ENCODE measurements at regions not wholly inside any gene's neighbourhood (a gene's known extent, or its start where the extent isn't known, plus 50 kb on each side); places are given as distances from the start of the nearest gene placed in this dataset.

DNA sequence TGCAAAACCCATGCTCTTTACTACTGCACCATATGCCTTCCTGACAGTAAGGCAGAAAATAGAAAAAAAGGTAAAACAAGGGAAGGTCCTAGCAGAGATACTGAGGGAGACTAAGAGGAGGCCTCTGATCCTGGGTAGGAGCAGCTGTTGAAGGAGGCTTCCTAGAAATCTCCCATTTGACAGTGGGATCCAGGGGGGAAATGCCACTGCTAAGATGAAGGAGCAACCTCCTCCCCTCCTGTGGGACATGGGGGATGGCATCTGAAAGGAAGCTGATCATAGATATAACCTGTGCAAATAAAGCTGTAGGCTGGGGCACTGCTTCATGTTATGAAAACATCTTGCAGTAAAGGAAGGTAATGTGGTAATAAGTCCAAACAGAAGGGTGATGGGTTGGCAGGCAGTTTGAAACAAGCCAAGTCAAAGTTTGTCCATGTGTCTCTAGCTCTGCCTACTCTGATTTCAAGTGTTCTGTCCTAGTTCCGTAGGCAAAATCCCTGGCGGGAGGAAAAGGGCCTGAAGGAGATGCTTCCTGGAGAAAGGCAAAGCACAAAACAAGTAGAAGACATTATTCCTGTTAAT is 86.7 kb upstream of the EED start:
- H2AFZ ChIP-seq (ENCODE audit: insufficient read depth, low read depth, low read length, poor library complexity, severe bottlenecking): no peak overlapping the region
- H3K4me3 ChIP-seq (ENCODE audit: control extremely low read depth in 1 of 5, extremely low read depth in 1 of 5, insufficient read depth in 1 of 5, low read depth in 2 of 5, low read length in 4 of 5): no peak overlapping the region
- ChIA-PET CTCF (no interaction called here), POLR2A (no interaction called here)
- WGBS (ENCODE audit: insufficient coverage): 100% methylated on average over 2 of the region's 2 CpGs
- no peaks in the 10 kb centered on the region for H3K79me2 ChIP-seq (ENCODE audit: control insufficient read depth, insufficient read depth, low read length)
- no peak overlapping the region for H3K9ac ChIP-seq (ENCODE audit: low read length)
- Mint-ChIP-seq H3K27me3 (no peaks in the 10 kb centered on the region), H3K4me3 (no peak overlapping the region), H3K9me3 (ENCODE audit: insufficient read depth) (no peaks in the 10 kb centered on the region), H3K27ac (no peak overlapping the region), H3K4me1 (peaks cover 20% of the 10 kb centered on the region)
- H3K27ac ChIP-seq (ENCODE audit: low read length in 2 of 2): no peak overlapping the region
- H3K4me1 ChIP-seq (ENCODE audit: control insufficient read depth in 2 of 2, insufficient read depth in 2 of 2, low read length in 2 of 2): peaks cover 7 to 14% of the 10 kb centered on the region in 2 donors
- no peak for TF ChIP-seq EZH2 (IDR thresholded peaks at IDR 0.05; ENCODE audit: borderline replicate concordance, insufficient read depth, low read depth, low read length, poor library complexity, severe bottlenecking)
- TF ChIP-seq, protein P1, sequence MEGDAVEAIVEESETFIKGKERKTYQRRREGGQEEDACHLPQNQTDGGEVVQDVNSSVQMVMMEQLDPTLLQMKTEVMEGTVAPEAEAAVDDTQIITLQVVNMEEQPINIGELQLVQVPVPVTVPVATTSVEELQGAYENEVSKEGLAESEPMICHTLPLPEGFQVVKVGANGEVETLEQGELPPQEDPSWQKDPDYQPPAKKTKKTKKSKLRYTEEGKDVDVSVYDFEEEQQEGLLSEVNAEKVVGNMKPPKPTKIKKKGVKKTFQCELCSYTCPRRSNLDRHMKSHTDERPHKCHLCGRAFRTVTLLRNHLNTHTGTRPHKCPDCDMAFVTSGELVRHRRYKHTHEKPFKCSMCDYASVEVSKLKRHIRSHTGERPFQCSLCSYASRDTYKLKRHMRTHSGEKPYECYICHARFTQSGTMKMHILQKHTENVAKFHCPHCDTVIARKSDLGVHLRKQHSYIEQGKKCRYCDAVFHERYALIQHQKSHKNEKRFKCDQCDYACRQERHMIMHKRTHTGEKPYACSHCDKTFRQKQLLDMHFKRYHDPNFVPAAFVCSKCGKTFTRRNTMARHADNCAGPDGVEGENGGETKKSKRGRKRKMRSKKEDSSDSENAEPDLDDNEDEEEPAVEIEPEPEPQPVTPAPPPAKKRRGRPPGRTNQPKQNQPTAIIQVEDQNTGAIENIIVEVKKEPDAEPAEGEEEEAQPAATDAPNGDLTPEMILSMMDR (IDR thresholded peaks at IDR 0.05): no peak
- DNase-seq (no peak), ATAC-seq (ENCODE audit: low read depth) (no peak)
- H4K20me1 ChIP-seq (ENCODE audit: control insufficient read depth, insufficient read depth, low read length, poor library complexity, severe bottlenecking): no peaks in the 10 kb centered on the region
- no peaks in the 10 kb centered on the region for H3K36me3 ChIP-seq (replicated peaks in 1 of 2; ENCODE audit: control extremely low read depth in 1 of 2, control insufficient read depth in 1 of 2, extremely low read depth in 1 of 2, insufficient read depth in 2 of 2, low read length in 1 of 2)
- no peaks in the 10 kb centered on the region for H3K9me3 ChIP-seq (ENCODE audit: control extremely low read depth in 1 of 3, control insufficient read depth in 2 of 3, insufficient read depth in 1 of 3, low read length in 2 of 3)
- no peak overlapping the region for H3K4me2 ChIP-seq (replicated peaks; ENCODE audit: low read depth, low read length, poor library complexity, severe bottlenecking)
- H3K27me3 ChIP-seq (replicated peaks in 1 of 4; ENCODE audit: control extremely low read depth in 1 of 4, control insufficient read depth in 3 of 4, insufficient read depth in 4 of 4, low read length in 3 of 4): no peaks in the 10 kb centered on the region
- intact Hi-C loops (cut with micrococcal nuclease): no loop called here

DNA sequence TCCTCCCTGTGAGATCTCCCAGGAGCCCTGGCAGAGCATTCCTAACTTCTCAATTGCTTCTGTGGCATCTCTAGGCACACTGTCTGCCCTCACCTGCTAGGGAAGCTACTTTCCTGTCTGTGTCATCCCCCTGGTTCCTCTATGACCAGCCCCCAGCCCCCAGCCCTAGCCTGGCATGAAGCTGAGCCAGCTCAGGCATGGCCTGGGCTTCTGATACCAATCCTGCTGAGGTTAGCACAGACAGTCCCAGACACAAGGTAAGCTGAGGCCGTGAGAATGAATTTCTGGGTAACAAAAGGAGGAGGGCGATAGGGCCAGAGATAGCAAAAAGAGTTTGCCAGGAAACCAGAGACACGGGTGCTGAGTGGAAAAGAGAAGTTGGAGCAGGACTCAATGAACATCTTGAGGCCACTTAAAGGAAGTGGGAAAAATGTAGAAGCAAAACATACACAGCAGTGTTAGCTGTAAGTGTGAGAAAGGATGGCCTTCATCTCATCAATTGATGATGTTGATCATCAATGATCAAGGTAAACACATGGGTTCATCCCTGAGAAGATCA is 87.6 kb upstream of the PICALM start:
- Histone ChIP-seq H3K4me2 (replicated peaks; ENCODE audit: low read depth, low read length, poor library complexity, severe bottlenecking) (no peak overlapping the region), H3K9me3 (ENCODE audit: control extremely low read depth in 1 of 3, control insufficient read depth in 2 of 3, insufficient read depth in 1 of 3, low read length in 2 of 3) (no peaks in the 10 kb centered on the region), H3K27me3 (replicated peaks in 1 of 4; ENCODE audit: control extremely low read depth in 1 of 4, control insufficient read depth in 3 of 4, insufficient read depth in 4 of 4, low read length in 3 of 4) (no peaks in the 10 kb centered on the region), H3K9ac (ENCODE audit: low read length) (no peak overlapping the region), H4K20me1 (ENCODE audit: control insufficient read depth, insufficient read depth, low read length, poor library complexity, severe bottlenecking) (no peaks in the 10 kb centered on the region), H3K79me2 (ENCODE audit: control insufficient read depth, insufficient read depth, low read length) (no peaks in the 10 kb centered on the region), H2AFZ (ENCODE audit: insufficient read depth, low read depth, low read length, poor library complexity, severe bottlenecking) (no peak overlapping the region), H3K4me1 (ENCODE audit: control insufficient read depth in 2 of 2, insufficient read depth in 2 of 2, low read length in 2 of 2) (peaks cover 7 to 21% of the 10 kb centered on the region in 2 donors), H3K27ac (ENCODE audit: low read length in 2 of 2) (no peak overlapping the region), H3K4me3 (ENCODE audit: control extremely low read depth in 1 of 5, extremely low read depth in 1 of 5, insufficient read depth in 1 of 5, low read depth in 2 of 5, low read length in 4 of 5) (no peak overlapping the region), H3K36me3 (replicated peaks in 1 of 2; ENCODE audit: control extremely low read depth in 1 of 2, control insufficient read depth in 1 of 2, extremely low read depth in 1 of 2, insufficient read depth in 2 of 2, low read length in 1 of 2) (no peaks in the 10 kb centered on the region)
- ATAC-seq (ENCODE audit: low read depth) (no peak), DNase-seq (no peak)
- 33% methylated on average over 3 of the region's 3 CpGs for WGBS (ENCODE audit: insufficient coverage)
- TF ChIP-seq, protein P1 (IDR thresholded peaks at IDR 0.05): no peak
- no peak for TF ChIP-seq EZH2 (IDR thresholded peaks at IDR 0.05; ENCODE audit: borderline replicate concordance, insufficient read depth, low read depth, low read length, poor library complexity, severe bottlenecking)
- Mint-ChIP-seq H3K4me3 (no peak overlapping the region), H3K27ac (no peak overlapping the region), H3K27me3 (no peaks in the 10 kb centered on the region), H3K9me3 (ENCODE audit: insufficient read depth) (no peaks in the 10 kb centered on the region), H3K4me1 (peaks cover 25% of the 10 kb centered on the region)
- intact Hi-C loops (cut with micrococcal nuclease): no loop called here
- ChIA-PET CTCF (interaction anchor here (0.8 kb wide), 1 partner anchor 114 kb away, joined by 4 read pairs; no protein-coding TSS in a partner anchor), POLR2A (no interaction called here)
